GM18909 (cell line): ENCODE measurements at regions not wholly inside any gene's neighbourhood (a gene's known extent, or its start where the extent isn't known, plus 50 kb on each side); places are given as distances from the start of the nearest gene placed in this dataset.

Experiments used
- ATAC-seq: cut with Tn5 transposase; IDR thresholded peaks from one replicate; pipeline ENCODE4 v1.9.1; 2021; ENCODE audit warnings: mild to moderate bottlenecking; ENCODE audit not compliant: unreplicated experiment, poor library complexity

- no peak for ATAC-seq
Measured at GRCh38 chr13:40387775-40388174, 278.7 kb downstream of the FOXO1 start.

DNA sequence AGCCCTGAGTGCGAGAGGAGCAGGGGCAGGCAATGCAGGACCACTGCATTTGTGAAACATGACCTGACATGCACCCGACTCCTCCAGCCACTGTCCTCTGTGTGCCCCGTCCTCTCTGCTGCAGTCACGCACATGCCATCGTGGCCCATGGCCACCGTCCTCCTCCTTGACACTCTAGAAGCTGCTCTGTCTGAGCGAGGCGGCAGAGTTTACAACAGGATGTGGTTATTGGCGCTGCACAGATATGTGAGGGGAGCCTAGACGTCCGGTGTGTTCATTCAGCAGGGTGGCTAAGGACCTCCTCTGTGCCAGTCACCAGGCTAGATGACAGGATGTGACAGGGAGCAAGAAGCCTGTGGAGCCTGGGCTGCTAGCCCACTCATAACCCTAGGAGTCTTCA is 277.8 kb downstream of the FOXO1 start:
- peak; percentile 99 for ATAC-seq

GRCh38 chr13:40389081-40389641 is 277.3 kb downstream of the FOXO1 start:
- peak; percentile 54 for ATAC-seq

DNA sequence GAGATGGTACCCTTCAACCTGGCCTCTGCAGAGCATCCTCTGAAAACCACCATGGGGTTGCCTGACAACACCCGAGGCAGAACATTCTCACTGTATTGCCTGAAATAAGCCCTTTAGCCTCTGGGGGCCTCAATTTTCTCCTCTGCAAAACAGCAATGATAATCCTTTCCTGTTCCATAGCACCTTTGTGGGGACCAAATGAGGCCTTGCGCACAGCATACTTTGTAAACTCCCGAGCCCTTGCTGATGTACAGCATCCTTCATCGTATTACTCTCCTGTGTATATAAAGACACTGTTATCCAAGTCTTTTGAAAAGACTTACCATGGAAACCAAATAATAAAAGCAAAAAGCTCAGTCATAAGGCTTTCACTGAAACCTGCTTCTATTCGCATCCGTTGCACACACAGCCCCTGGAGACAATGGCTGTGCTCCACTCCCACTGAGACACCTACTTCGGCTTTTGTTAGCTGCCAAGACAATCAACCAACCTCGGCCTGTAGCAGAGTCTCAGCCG is 276.0 kb downstream of the FOXO1 start:
- no peak for ATAC-seq

DNA sequence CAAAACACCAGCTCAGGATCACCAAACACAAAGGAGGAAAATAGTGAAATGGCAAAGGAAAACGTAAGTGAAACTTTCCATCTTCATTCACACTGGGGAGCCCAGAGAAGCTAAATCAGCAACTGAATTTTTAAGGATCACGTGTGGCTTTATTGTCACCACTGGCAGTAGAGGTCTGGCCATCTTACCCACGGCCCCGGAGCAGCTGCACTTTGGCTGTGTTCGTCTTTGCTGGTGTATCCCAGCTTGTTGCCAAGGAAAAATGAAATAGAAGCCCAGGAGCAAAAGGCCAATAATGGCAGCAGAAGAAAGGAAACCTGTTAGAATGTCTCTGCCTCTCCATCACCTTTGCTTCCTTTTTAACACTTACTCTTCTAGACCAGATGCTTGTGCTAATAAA is 274.7 kb downstream of the FOXO1 start:
- ATAC-seq: no peak

- ATAC-seq: no peak
Measured at GRCh38 chr13:40394304-40394985, 272.0 kb downstream of the FOXO1 start.

GRCh38 chr13:40398065-40398464 is 268.4 kb downstream of the FOXO1 start:
- ATAC-seq: no peak

GRCh38 chr13:40399756-40400155 is 266.7 kb downstream of the FOXO1 start:
- no peak for ATAC-seq

GRCh38 chr13:40401911-40402776 is 264.3 kb downstream of the FOXO1 start:
- ATAC-seq: peak; percentile 97

DNA sequence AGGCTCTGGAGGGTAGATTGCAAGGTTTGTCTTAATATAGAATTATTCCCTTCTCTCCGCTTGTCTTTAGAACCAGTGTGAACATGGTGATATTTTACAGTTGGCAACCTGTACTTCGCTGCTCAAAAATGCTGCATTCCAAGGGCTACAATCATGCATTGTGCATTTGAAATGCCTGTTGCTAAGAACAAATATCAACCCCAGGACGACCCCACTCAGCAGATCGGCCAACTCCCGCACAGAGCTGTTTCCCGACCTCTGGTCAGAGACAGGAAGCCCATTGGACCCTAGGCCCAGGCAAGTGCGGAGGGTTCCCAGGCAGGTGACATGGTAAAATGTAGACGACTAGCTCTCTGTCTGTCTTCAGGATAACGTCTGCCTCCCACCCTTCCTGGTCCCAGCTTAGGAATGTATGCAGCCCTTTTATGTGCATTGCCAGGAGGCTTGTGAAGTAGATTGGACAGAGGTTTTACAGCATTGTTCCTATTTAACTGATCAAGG is 263.5 kb downstream of the FOXO1 start:
- ATAC-seq: no peak

DNA sequence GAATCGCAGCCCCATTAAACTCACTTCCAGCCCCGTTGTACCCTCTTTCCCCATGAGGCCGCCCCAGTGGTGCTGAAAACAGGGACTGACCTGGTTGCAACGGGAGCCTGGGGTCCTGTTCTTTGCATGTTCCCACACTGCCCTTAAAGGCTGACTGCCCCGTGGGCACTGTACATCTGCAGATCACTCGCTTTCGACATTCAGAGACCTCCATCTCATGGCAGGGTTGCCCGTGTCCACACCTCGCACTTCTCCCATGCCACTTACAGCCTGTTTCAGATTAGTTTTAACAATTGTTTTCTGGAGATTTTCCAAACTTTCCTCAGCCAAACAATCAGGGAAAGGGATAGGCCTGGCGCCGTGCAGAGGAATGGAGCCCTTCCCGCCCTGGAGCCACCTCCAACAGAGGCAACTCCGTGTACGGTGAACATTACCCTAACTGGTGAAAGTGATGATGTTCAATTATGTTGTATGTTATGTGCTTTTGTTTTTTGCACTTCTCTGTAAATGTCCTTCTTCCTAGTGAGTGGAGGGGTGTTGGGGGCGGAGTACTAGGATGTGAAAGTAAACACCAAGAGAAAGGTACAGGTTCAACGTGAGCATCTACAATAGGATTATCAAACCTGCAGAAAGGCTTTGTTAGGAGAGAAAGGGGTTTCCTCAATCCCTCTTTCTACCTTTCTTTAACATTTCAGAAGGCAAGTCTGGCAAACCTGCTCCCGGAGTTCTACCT is 262.8 kb downstream of the FOXO1 start:
- ATAC-seq: no peak

DNA sequence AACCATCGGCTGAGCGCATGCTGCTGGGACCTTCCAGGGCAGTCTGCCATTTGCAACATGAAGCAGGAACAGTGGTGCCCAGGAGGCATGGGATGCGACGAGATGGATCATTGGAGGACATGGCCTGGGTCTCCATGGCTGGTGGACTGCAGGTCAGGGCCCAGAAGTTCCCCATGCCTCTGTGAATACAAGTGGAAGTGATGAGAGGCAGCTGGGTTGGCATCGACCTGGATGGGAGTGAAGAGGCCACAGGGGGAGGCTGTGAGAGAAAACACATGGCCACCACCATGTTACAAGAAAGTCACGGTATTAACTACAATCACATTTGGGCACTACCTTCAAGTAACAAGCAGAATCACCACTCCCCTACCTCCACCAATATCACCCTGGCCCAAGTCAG is 262.0 kb downstream of the FOXO1 start:
- no peak for ATAC-seq

DNA sequence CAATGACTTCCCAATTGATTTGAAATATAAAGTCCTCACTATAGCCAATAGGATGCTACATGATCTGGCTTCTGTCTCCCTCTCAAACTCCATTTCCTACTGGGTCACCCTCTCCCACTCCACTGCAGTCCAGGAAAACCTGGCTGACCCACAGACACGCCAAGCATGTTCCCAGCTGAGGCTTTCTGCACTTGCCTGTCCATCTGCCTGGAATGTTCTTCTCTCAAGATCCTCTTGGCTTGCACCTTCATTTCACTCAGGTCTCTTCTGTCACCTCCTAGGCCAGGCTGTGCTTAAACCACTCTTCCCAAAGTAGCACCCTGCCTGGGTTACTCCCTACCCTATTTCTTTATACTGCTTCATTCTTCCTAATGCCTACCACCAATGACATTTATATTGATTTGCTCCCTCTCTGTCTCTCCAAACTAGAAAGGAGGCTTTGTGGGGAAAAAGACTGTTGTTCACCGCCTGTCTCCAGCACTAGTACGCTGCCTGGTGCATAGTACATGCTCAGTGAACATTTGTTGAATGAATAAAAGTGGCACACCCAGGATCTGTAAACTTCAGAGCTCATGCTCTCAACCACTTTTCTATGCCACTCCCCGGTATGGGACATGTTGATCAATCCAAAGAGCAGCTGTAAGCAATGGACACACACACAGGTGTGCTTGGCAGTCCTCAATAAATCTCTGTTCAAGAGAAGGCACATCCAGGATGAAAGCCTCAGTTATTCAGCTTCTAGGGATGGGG is 261.3 kb downstream of the FOXO1 start:
- no peak for ATAC-seq

- no peak for ATAC-seq
Measured at GRCh38 chr13:40406405-40407120, 259.9 kb downstream of the FOXO1 start.

DNA sequence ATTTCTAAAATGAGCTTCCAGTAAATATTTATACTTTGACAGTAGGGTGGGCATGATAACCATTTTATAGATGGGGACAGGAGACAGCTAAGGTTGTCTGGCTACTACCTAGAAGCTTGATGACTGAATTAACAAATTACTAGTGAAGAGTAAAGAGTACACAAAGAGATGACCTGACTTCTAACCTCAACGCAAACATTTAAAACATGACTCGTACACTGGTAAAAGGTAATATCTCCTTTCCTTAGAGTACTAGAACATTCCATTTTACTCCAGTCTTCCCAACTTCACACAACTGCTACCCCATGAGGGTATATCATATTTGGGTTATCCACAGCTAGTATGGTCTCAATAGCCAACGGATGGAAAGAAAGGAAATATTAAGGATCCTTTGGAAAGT is 258.9 kb downstream of the FOXO1 start:
- ATAC-seq: no peak

- ATAC-seq: no peak
Measured at GRCh38 chr13:40408602-40409001, 257.8 kb downstream of the FOXO1 start.

GRCh38 chr13:40409278-40409677 is 257.2 kb downstream of the FOXO1 start:
- ATAC-seq: no peak

DNA sequence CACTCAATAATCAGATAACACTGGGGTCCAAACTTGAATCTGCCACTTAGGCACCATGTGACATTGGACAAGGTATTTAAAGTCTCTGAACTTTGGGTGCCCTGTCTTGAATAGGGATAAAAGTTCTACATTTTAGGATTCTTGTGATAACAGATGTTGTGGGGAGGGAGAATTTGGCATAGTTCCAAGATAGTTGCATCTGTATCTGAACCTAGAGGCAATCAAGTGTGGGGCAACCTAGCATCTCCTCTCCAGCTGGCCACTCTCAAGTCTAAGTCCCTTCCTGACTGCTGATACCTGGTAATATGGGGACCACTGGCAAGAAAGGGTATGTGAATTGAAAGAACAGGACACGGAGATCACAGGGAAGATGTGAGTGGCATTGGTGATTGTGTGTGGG is 256.1 kb downstream of the FOXO1 start:
- no peak for ATAC-seq

DNA sequence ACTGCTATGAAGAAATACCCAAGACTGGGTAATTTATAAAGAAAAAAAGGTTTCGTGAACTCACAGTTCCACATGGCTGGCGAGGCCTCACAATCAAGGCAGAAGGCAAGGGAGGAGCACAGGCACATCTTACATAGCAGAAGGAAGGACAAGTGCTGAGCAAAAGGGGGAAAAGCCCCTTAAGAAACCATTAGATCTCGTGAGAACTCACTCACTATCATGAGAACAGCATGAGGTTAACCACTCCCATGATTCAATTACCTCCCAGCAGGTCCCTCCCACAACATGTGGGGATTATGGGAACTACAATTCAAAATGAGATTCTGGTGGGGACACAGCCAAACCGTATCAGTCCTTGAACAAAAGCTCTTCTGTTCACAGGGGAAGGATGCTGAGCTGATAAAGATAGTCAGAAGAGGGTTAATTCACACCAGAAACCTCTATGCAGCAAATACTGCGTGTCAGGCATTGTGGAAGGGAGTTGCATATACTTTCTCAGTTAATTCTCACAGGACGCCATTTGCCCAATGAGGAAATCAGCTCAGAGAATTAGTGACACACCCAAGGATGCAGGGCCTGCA is 246.2 kb downstream of the FOXO1 start:
- no peak for ATAC-seq
